ENCODE measurements at regions not wholly inside any gene's neighbourhood (a gene's known extent, or its start where the extent isn't known, plus 50 kb on each side); places are given as distances from the start of the nearest gene placed in this dataset.

GRCh38 chr13:64962404-64962803, 2267.7 kb downstream of the PCDH9 start:
- H3K27ac ChIP-seq: no peak overlapping the region
- no peak for TF ChIP-seq CTCF (conservative IDR thresholded peaks at IDR 0.05)

GRCh38 chr13:64959276-64959675, 2270.9 kb downstream of the PCDH9 start:
- H3K27ac ChIP-seq: no peak overlapping the region
- no peak for TF ChIP-seq CTCF (conservative IDR thresholded peaks at IDR 0.05)

- TF ChIP-seq CTCF (conservative IDR thresholded peaks at IDR 0.05): no peak
- H3K27ac ChIP-seq: no peak overlapping the region
Observed at GRCh38 chr13:64958106-64958505, 2272.0 kb downstream of the PCDH9 start.

- TF ChIP-seq CTCF (conservative IDR thresholded peaks at IDR 0.05): no peak
- H3K27ac ChIP-seq: no peak overlapping the region
Observed at GRCh38 chr13:64938660-64939059, 2291.5 kb downstream of the PCDH9 start.

- H3K27ac ChIP-seq: no peak overlapping the region
- no peak for TF ChIP-seq CTCF (conservative IDR thresholded peaks at IDR 0.05)
Observed at GRCh38 chr13:64937302-64937701, 2292.8 kb downstream of the PCDH9 start.

GRCh38 chr13:64936879-64937278, 2293.3 kb downstream of the PCDH9 start:
- H3K27ac ChIP-seq: no peak overlapping the region
- TF ChIP-seq CTCF (conservative IDR thresholded peaks at IDR 0.05): no peak

GRCh38 chr13:64935441-64935840, 2294.7 kb downstream of the PCDH9 start:
- H3K27ac ChIP-seq: no peak overlapping the region
- TF ChIP-seq CTCF (conservative IDR thresholded peaks at IDR 0.05): no peak
